IMR-90 (cell line): ENCODE measurements at regions not wholly inside any gene's neighbourhood (a gene's known extent, or its start where the extent isn't known, plus 50 kb on each side); places are given as distances from the start of the nearest gene placed in this dataset.

Experiments used
- ATAC-seq: fragments of 200-7000 bp; cut with Tn5 transposase; 2 replicates; pipeline ENCODE4 v1.9.1; 2020; ENCODE audit warnings: low read depth, mild to moderate bottlenecking, moderate library complexity
- BruUV-seq: library from RNA; stranded (reverse); fragments of 400-500 nt; replicated peaks from 2 replicates; lab custom pipeline; 2021; lab: Mats Ljungman, UMichigan
- CTCF ChIA-PET: fragments of 300-600 bp; formaldehyde crosslinking; extraction: SDS; loops from one replicate; lab custom pipeline; 2021; ENCODE audit warnings: antibody characterized with exemption; lab: Yijun Ruan, JAX
- POLR2A ChIA-PET: fragments of 300-600 bp; sonication (Branson Sonifier 250); formaldehyde crosslinking; loops from one replicate; lab custom pipeline; 2022; ENCODE audit warnings: antibody characterized with exemption; ENCODE audit not compliant: unreplicated experiment; lab: Charles Lee
- DNase-seq: peaks from one replicate; pipeline ENCODE4 v3.0.0; 2013
- H2AFZ ChIP-seq: replicated peaks from 2 replicates; pipeline ENCODE3; 2013; ENCODE audit warnings: low read length, mild to moderate bottlenecking; ENCODE audit not compliant: poor library complexity
- H2AK5ac ChIP-seq: 2 replicates; pipeline ENCODE4 v1.6.1; 2013; ENCODE audit warnings: low read depth, low read length, inconsistent platforms
- H2AK9ac ChIP-seq: replicated peaks from 2 replicates; pipeline ENCODE3; 2013; ENCODE audit warnings: mild to moderate bottlenecking, low read depth, low read length, moderate library complexity; ENCODE audit not compliant: poor library complexity
- H2BK120ac ChIP-seq: 2 replicates; pipeline ENCODE4 v1.6.1; 2013; ENCODE audit warnings: low read depth, low read length, inconsistent platforms
- H2BK15ac ChIP-seq: 3 replicates; pipeline ENCODE4 v1.6.1; 2013; ENCODE audit warnings: low read depth, low read length, inconsistent platforms
- H2BK20ac ChIP-seq: 2 replicates; pipeline ENCODE4 v1.6.1; 2013; ENCODE audit warnings: low read depth, mild to moderate bottlenecking, inconsistent platforms, low read length, moderate library complexity
- H2BK5ac ChIP-seq: 2 replicates; pipeline ENCODE4 v1.6.1; 2013; ENCODE audit warnings: mild to moderate bottlenecking, low read depth, low read length, inconsistent platforms; ENCODE audit not compliant: poor library complexity, severe bottlenecking
- H3K14ac ChIP-seq: replicated peaks from 2 replicates; pipeline ENCODE4 v1.6.1; 2013; ENCODE audit warnings: low read depth, low read length, inconsistent platforms
- H3K18ac ChIP-seq: 2 replicates; pipeline ENCODE4 v1.6.1; 2013; ENCODE audit warnings: low read depth, low read length, control low read depth
- H3K23ac ChIP-seq: 2 replicates; pipeline ENCODE4 v1.6.1; 2013; ENCODE audit warnings: low read depth, low read length, inconsistent platforms
- H3K27ac ChIP-seq: 2 replicates; pipeline ENCODE4 v1.5.1; 2013; ENCODE audit warnings: mild to moderate bottlenecking, control low read depth, low read length; ENCODE audit not compliant: insufficient read depth
- H3K27me3 ChIP-seq: 2 replicates; pipeline ENCODE4 v1.6.1; 2013; ENCODE audit warnings: low read length; ENCODE audit not compliant: control insufficient read depth, insufficient read depth
- H3K36me3 ChIP-seq: 2 replicates; pipeline ENCODE4 v1.6.1; 2013; ENCODE audit warnings: low read length, mixed read lengths; ENCODE audit not compliant: control insufficient read depth, insufficient read depth
- H3K4ac ChIP-seq: 2 replicates; pipeline ENCODE4 v1.6.1; 2013; ENCODE audit warnings: low read depth, low read length, inconsistent platforms
- H3K4me1 ChIP-seq: 2 replicates; pipeline ENCODE4 v1.6.1; 2013; ENCODE audit warnings: low read length, mixed read lengths; ENCODE audit not compliant: control insufficient read depth, insufficient read depth
- H3K4me2 ChIP-seq: 2 replicates; pipeline ENCODE4 v1.6.1; 2013; ENCODE audit warnings: low read depth, mild to moderate bottlenecking, control low read depth, low read length, moderate library complexity
- H3K4me3 ChIP-seq: 2 replicates; pipeline ENCODE4 v1.5.1; 2013; ENCODE audit warnings: low read depth, mild to moderate bottlenecking, control low read depth, low read length, moderate library complexity; ENCODE audit not compliant: insufficient read depth
- H3K56ac ChIP-seq: 2 replicates; pipeline ENCODE4 v1.6.1; 2013; ENCODE audit warnings: low read length, inconsistent platforms; ENCODE audit not compliant: insufficient read depth; ENCODE audit errors: extremely low read depth
- H3K79me1 ChIP-seq, 2 experiments: 2 replicates each; pipeline ENCODE4 v1.6.1; 2013; ENCODE audit warnings: low read length in 2 of 2, inconsistent platforms in 1 of 2, low read depth in 1 of 2
- H3K9ac ChIP-seq: 2 replicates; pipeline ENCODE4 v1.6.1; 2013; ENCODE audit warnings: low read depth, low read length, control low read depth
- H3K9me1 ChIP-seq: 2 replicates; pipeline ENCODE4 v1.6.1; 2013; ENCODE audit warnings: low read length, inconsistent platforms; ENCODE audit not compliant: insufficient read depth
- H3K9me3 ChIP-seq: 2 replicates; pipeline ENCODE4 v1.6.1; 2013; ENCODE audit warnings: low read length; ENCODE audit not compliant: control insufficient read depth, insufficient read depth
- H4K20me1 ChIP-seq: 2 replicates; pipeline ENCODE4 v1.6.1; 2013; ENCODE audit warnings: low read length, inconsistent platforms; ENCODE audit not compliant: insufficient read depth
- H4K5ac ChIP-seq: 2 replicates; pipeline ENCODE4 v1.6.1; 2013; ENCODE audit warnings: mild to moderate bottlenecking, low read depth, low read length, control low read depth
- H4K8ac ChIP-seq, 2 experiments: 2 replicates each; pipeline ENCODE4 v1.6.1; 2013; ENCODE audit warnings: low read depth in 2 of 2, low read length in 2 of 2, control low read depth in 1 of 2, inconsistent platforms in 1 of 2
- H4K91ac ChIP-seq: 2 replicates; pipeline ENCODE4 v1.6.1; 2013; ENCODE audit warnings: low read depth, low read length, inconsistent platforms; ENCODE audit not compliant: insufficient read depth
- BHLHE40 ChIP-seq: fragments of 150-350 bp; IDR thresholded peaks from 2 replicates; pipeline ENCODE4 v1.6.1; 2016; ENCODE audit warnings: mild to moderate bottlenecking, low read depth, low read length
- CEBPB ChIP-seq: IDR thresholded peaks from 2 replicates; pipeline ENCODE4 v1.6.1; 2012; ENCODE audit warnings: low read depth, low read length, improper control_type of control experiment
- CHD1 ChIP-seq: IDR thresholded peaks from 2 replicates; pipeline ENCODE4 v1.6.1; 2012; ENCODE audit warnings: low read depth, low read length, improper control_type of control experiment
- CTCF ChIP-seq: conservative IDR thresholded peaks from 2 replicates; pipeline ENCODE4 v1.5.1; 2012; ENCODE audit warnings: mild to moderate bottlenecking, low read depth, low read length, improper control_type of control experiment
- ELK1 ChIP-seq: fragments of 150-350 bp; IDR thresholded peaks from 2 replicates; pipeline ENCODE4 v1.6.1; 2016; ENCODE audit warnings: low read depth, mild to moderate bottlenecking, low read length, moderate library complexity, borderline replicate concordance
- FOS ChIP-seq: fragments of 150-350 bp; IDR thresholded peaks from 2 replicates; pipeline ENCODE4 v1.6.1; 2016; ENCODE audit warnings: low read depth, low read length
- MAFK ChIP-seq: IDR thresholded peaks from 2 replicates; pipeline ENCODE4 v1.6.1; 2012; ENCODE audit warnings: low read depth, low read length, improper control_type of control experiment
- MAZ ChIP-seq: IDR thresholded peaks from 2 replicates; pipeline ENCODE4 v1.6.1; 2012; ENCODE audit warnings: low read depth, mild to moderate bottlenecking, low read length, improper control_type of control experiment, moderate library complexity, borderline replicate concordance
- MXI1 ChIP-seq: IDR thresholded peaks from 2 replicates; pipeline ENCODE4 v1.6.1; 2012; ENCODE audit warnings: low read depth, mild to moderate bottlenecking, low read length, moderate library complexity, borderline replicate concordance
- NFE2L2 ChIP-seq: fragments of 150-350 bp; IDR thresholded peaks from 2 replicates; pipeline ENCODE4 v1.6.1; 2016; ENCODE audit warnings: low read depth, mild to moderate bottlenecking, low read length
- POLR2A ChIP-seq: IDR thresholded peaks from 2 replicates; pipeline ENCODE4 v1.6.1; 2012; ENCODE audit warnings: mild to moderate bottlenecking, low read depth, low read length
- RAD21 ChIP-seq: IDR thresholded peaks from 2 replicates; pipeline ENCODE4 v1.6.1; 2012; ENCODE audit warnings: low read length, improper control_type of control experiment
- RCOR1 ChIP-seq: IDR thresholded peaks from 2 replicates; pipeline ENCODE4 v1.6.1; 2012; ENCODE audit warnings: mild to moderate bottlenecking, low read length, improper control_type of control experiment; ENCODE audit not compliant: insufficient replicate concordance
- RFX5 ChIP-seq: IDR thresholded peaks from 2 replicates; pipeline ENCODE4 v1.8.0; 2012; ENCODE audit warnings: low read depth, mild to moderate bottlenecking, low read length, moderate library complexity
- SMC3 ChIP-seq: fragments of 150-350 bp; IDR thresholded peaks from 2 replicates; pipeline ENCODE4 v1.6.1; 2016; ENCODE audit warnings: low read depth, mild to moderate bottlenecking, antibody characterized with exemption, low read length, moderate library complexity
- USF2 ChIP-seq: fragments of 150-350 bp; IDR thresholded peaks from 2 replicates; pipeline ENCODE4 v1.6.1; 2017; ENCODE audit warnings: mild to moderate bottlenecking, antibody characterized with exemption, low read length, low read depth
- WGBS, 2 experiments: methylation state at CpG; one replicate each; pipeline versions ENCODE4 v1.1.5 to v1.1.7; 2013; ENCODE audit warnings: missing lambda C conversion rate in 2 of 2; ENCODE audit not compliant: insufficient read length in 1 of 2; ENCODE audit errors: extremely low coverage in 2 of 2; 5-methylcytosine and 5-hydroxymethylcytosine counted together
- dilution Hi-C: fragments of 300-500 bp; cut with HindIII; formaldehyde crosslinking; loops from one replicate; pipeline ENCODE4 v1.14.3; 2018; ENCODE audit warnings: low sequenced_read_pairs; ENCODE audit not compliant: unreplicated experiment
- in situ Hi-C: fragments of 300-500 bp; cut with MboI; formaldehyde crosslinking; loops from 3 replicates; pipeline ENCODE4 v1.14.3; 2019; ENCODE audit warnings: low sequenced_read_pairs, inconsistent platforms, mixed read lengths
- intact Hi-C: fragments of 100-400 bp; cut with micrococcal nuclease; formaldehyde crosslinking; loops from 2 replicates; pipeline ENCODE4 v1.10.0; 2022

- Histone ChIP-seq H3K27ac (no peak overlapping the region), H3K9me3 (no peaks in the 10 kb centered on the region), H2AFZ (no peak overlapping the region), H2BK20ac (no peak overlapping the region), H3K23ac (no peak overlapping the region), H3K4ac (no peak overlapping the region), H3K4me2 (no peak overlapping the region), H2BK15ac (no peak overlapping the region), H3K9ac (no peak overlapping the region), H2BK120ac (no peak overlapping the region), H3K18ac (no peak overlapping the region), H3K36me3 (no peaks in the 10 kb centered on the region), H3K4me3 (no peak overlapping the region), H3K4me1 (no peaks in the 10 kb centered on the region), H3K9me1 (no peaks in the 10 kb centered on the region), H3K79me1 (no peaks in the 10 kb centered on the region), H4K20me1 (no peaks in the 10 kb centered on the region), H2AK5ac (no peak overlapping the region), H4K5ac (no peak overlapping the region), H4K91ac (no peak overlapping the region), H3K27me3 (no peaks in the 10 kb centered on the region), H2AK9ac (no peak overlapping the region), H3K56ac (no peak overlapping the region), H2BK5ac (no peak overlapping the region), H4K8ac (no peak overlapping the region), H3K14ac (no peak overlapping the region)
- ATAC-seq (no peak), DNase-seq (no peak)
- TF ChIP-seq ELK1 (no peak), FOS (no peak), POLR2A (no peak), MAFK (no peak), RAD21 (no peak), RCOR1 (no peak), MXI1 (no peak), SMC3 (no peak), CEBPB (no peak), RFX5 (no peak), BHLHE40 (no peak), CTCF (no peak), MAZ (no peak), USF2 (no peak), NFE2L2 (no peak), CHD1 (no peak)
- dilution Hi-C loops = no loop called here
- ChIA-PET POLR2A (no interaction called here), CTCF (interaction anchor here (0.6 kb wide), 1 partner anchor 10 kb away, joined by 6 read pairs; no protein-coding TSS in a partner anchor)
- intact Hi-C loops = no loop called here
- no CpG with 5 or more reads among the region's 3 CpGs for WGBS, 2 experiments
- no TSS peak for BruUV-seq
- in situ Hi-C loops = no loop called here
These were observed 493.3 kb downstream of the FAT4 start for GRCh38 chr4:125808022-125808421.
